HG03457 (cell line): ENCODE measurements at regions not wholly inside any gene's neighbourhood (a gene's known extent, or its start where the extent isn't known, plus 50 kb on each side); places are given as distances from the start of the nearest gene placed in this dataset.

Source experiments
- ATAC-seq: cut with Tn5 transposase; IDR thresholded peaks from one replicate; pipeline ENCODE4 v1.9.1; 2021; ENCODE audit warnings: moderate number of reproducible peaks; ENCODE audit not compliant: unreplicated experiment

DNA sequence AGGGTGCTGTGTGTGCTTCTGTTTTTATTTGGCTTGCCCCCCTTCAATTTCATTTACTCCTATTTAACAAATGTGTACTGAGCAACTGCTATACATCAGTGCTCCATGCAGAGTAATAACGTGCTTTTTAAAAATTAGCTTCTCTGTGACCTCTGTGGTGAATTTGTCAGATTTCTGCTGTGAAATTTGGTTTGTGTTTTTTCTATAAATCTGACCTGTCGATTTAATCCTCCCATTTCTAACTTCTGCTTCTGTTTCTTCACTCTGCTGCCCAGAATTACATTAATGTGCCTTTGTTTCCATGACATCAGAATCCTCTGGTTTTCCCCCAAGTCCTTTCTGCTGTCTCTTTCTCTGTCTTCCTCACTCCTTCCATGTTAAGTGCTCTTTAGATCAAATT, 123.8 kb upstream of the CACNA2D1 start:
- ATAC-seq, result no peak

DNA sequence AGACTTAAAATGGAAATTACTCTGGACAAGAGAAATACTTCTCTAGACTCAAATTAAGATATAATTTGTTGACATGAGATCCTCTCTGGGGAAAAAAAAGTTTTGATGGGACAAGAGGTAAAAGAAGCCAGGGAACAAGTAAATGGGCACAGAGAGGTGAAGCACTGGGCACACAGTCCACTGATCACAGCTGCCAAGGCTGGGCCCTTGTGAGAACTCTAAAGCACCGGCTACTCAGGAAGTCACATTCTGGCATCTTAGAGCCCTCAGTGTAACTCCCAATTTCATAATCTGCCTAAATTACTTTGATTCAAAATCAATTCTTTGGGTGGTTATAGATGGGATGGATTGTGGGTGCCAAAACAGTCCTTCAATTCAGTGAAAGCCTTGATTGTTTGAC, 123.2 kb upstream of the CACNA2D1 start:
- no peak for ATAC-seq

DNA sequence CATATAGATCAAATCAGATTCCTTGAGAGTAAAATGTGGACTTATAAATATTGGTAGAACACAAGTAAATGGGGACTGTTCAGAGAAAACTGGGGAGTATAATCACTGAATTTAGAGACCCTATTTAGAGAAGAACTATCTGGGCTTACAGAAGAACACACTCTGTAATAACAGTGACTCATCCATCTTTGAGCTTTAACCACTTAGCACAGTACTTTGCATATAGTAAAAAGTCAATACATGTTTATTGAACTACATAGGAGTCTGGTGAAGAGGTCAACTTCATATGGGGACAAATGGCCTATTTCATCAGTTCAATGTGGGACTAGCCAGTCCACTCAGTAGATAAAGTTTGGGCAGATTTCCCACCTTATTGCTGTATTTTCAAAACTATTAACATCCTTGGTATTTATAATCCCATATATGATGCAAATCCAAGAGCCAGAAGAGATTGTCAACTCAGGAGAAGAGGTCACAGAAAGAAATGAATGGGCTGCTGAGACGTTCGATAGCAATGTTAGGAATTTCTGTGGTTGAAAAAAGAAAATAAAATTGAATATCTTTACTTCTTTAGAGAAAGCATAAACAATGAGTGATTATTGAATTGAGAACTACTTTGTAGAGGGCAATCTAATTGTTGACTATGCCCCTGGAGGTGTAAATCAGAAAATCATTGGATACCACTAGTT, 119.3 kb upstream of the CACNA2D1 start:
- ATAC-seq, result no peak

DNA sequence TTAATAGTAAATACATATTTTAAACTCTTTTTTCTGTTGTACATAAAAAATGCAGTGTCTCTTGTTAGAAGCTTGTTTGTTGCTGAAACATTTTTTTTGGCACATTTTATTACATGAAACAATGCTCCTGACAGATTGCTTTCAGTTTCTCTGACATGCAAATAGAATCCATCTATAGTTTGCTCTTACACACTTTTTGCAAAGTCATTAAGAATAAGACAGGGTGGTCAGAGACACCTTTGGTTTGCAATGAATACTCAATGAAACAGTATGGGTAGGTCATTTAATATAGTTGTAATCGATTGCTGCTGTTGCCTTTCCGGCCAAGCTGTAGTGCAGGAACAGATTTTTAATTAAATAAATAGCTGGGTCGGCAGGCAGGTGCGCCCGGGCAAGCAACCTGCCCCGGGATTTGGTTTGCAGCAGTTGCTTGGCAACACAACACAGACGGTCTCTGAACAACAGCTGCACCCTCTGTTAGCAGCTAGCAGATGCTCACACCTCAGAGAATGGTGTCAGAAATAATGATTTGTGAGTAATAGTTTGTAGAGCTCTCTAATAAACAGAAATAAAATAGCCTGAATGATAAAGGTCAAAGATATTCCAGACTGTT, 115.7 kb upstream of the CACNA2D1 start:
- ATAC-seq, result no peak

DNA sequence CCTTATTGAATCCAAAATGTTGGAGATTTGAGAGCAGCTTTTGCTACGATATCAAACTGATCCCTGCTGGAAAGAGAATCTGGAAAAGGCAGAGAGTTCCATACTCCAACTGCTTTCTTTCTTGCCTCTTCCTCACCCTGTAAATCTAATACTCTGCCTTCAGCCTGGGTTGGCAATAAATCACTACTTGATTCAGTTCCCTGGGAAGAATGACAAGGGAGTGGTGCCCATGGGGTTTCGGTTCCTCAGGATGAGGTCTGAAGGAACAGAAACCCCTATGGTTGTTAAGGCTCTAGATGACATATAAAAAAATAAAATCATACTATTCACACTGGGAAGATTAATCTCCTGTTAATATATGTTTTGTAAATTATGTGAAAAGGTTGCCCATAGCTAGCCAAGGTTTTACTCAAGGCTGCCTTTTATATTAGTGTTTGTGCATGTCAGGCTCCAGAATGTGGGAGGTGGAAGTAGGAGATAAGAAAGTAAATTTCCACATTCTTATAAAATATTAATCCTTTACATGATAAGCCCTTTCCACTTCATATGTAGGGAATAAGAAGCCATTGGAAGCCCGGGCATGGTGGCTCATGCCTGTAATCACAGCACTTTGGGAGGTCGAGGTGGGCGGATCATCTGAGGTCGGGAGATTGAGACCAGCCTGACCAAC, 106.2 kb upstream of the CACNA2D1 start:
- ATAC-seq, result no peak

DNA sequence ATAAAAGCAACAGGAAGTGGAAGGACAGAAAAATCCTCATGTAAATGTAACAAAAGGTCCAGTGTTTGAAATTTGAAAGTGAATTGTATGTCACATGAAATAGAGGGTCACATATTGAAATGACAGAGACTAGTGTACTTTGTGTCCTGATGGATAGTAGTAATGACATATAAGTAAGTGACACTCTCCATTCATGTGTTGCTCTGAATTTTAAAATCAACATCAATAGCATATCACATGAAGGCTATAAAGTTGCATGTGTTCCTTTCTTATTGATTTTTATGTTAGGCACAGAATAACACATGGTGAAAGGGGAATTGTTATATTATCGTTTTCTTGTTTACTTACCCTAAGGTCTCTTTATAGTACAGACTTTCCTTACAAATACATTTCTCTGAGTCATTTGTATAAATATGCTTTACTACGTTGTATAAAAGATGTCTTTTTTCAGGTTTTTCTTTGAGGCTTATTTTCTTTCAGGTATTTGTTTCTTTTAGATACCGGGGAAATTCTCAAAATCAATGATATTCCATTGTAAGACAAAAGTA, 104.6 kb upstream of the CACNA2D1 start:
- ATAC-seq, result no peak

DNA sequence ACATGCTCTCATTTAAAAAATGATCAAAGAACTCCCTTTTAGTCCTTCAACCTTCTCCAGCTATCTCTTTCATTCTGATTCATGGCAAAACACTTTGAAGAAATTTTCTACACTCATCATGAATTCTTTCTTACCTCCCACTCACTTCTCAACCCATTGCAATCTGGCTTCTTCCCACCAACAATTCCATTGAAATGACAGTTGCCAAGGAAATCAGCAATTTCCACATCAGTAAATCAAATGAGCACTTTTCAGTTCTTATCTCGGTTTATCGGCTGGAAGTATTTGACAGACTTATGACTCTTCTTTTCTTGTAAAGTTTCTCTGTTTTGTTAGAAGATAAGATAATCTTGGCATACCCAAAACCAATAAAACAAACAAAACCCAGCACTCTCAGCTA, 99.1 kb upstream of the CACNA2D1 start:
- no peak for ATAC-seq

DNA sequence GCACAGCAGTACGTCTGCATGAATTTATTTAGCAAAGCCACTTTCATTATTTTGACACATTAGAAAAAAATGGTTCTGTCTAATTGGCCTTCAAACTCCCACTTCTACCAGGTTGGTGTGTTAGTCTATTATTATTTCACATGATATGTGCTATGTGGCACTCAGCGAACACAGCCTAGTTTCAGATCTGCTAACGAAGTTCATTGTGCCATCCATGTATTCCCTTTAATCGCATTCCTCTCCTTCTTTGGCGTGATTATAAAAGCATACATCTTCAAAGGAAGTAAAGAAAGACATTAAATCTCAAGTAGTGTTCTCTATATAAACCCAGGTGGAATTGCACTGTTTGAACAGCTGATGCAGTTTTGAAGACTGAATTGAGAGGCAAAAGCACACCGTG, 96.4 kb upstream of the CACNA2D1 start:
- ATAC-seq, result no peak

DNA sequence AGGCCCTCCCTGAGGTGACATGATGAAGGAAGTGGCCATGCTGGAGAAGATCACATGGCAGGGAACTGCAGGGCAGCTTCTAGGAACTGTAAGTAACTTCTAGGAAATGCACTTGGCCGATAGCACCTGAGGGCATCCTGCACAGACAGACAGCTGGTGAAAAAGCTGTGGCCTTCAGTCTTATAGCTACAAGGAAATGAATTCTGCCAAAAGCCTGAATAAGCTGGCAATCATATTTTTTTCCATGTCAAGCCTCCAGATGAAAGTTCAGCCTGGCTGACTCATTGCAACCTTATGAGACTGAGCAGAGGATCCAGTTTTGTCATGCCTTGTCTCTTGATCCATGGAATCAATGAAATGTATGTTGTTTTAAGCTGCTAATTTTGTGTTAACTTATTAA, 91.1 kb upstream of the CACNA2D1 start:
- ATAC-seq, result no peak

DNA sequence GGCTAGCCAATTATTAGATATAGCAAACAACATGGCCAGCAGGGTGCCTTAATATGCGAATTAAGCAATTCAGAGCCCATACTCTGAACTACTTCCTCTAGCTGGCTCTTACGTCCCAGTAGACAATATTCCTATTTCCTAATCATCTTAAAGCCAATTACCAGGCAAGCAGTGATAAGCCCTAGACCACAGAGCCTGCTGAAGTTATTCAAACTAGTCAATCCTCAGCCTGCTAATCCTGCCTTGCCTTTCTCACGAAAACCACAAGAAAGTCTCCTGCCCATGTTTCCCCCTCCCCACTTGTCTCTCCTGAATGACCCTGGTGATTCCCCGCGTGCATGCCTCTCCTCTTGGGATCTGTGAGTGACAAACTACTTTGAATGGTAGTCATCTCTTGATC, 86.8 kb upstream of the CACNA2D1 start:
- ATAC-seq, result no peak

DNA sequence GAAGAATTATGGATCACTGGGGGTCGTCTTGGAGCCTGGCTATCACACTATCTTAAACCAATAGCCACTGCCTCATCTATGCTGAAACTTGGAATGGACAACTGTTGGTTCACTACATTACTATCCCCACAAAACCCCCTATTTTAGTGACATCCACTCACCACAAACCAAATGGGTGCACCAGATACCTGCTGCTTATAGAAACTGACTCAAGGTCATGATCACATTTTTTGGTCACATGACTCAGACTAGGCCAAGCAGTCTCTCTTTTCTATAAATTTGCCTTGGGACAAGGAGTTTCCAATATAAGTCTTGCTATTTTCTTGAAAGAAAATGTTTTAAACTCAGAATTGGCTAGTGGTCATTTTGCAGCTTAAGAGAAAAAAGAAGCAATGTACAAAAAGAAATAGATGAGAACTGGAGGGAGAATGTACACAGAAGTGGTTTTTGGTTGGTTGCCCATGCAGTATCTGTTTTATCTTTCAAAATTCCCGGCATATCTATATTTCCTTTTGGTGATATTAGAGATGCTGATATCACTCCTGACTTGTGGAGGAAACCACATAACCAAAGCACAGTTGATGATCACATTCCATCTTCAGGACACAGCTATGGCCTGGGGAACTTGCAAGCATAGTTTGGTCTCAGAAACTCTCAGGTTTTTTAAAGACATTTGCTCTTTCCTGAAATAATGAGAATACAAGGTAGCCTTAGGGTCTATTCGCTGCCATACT, 85.2 kb upstream of the CACNA2D1 start:
- no peak for ATAC-seq

DNA sequence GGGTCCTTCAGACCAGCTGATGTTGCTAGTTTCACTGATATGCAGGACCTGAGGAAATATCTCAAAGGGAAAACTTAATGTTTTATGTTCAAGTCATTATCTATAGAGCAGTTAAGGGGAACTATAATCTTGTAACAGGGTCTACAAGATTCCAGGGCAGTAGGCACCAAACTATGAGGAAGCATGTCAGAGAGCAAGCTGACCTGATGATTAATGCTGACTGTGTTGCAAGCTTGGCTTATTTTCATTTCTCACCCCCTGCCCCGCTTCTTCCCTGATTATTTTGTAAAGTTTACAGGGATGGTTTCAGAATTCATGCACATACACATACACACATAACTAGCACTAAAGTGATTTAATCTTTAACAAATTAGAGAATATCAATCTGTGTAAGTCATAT, 84.3 kb upstream of the CACNA2D1 start:
- ATAC-seq, result no peak

DNA sequence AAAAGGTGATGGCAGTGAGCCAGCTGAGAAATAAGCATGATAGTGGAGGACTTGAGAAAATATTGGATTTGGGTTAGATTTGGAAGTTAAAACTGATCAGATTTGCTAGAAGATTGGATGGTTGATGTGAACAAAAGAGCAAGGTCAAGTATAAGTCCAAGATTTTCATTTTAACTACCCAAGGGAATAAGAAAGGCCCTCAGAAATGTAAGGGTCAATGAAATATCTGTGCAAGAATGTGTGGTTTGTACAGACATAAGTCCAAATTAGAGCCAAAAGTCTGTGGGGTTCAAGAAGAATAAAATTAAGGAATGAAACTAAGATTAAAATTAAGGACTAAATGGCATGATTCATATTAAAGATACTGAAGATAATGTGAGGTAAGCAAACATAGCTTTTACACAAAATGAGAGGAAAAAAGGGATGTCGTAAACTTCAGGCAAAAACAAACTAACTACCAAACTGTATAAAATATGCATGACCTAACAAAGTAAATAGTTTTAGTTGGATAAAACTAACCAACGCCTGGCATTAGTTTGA, 78.4 kb upstream of the CACNA2D1 start:
- no peak for ATAC-seq

DNA sequence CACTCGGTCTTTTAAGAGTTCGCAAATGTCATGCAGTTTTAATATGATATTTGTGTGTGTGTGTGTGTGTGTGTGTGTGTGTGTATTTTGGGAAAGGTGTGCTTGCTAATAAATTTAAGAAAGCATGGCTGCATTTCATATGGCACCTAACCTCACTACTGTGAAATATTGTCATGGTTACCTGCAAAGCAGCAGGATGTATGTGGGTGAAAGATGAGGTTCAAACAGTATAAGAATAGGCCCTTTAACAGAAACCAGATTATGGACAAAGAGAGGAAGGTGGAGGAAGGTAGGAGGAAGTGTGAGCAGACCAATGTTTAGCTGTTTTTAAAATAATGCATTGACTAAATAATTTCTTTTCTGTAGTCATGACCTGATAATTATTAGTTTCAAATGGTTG, 73.5 kb upstream of the CACNA2D1 start:
- no peak for ATAC-seq

DNA sequence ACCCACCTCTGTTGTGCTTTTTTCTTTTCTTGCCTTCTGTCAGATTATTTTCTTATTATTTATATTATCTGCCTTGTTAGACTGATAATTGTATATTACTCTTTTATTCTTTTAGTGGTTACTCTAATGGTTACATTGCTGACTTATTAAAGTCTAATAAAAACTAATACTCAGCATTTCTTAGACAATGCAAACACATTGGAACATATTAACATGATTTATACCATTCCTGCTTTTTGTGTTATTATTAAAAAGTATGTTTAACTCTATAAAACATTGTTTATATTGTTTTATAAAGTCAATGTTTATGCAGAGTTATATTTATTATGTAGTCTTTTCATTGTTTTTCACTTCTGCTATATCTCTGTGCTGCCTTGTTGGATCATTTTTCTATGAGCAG, 68.0 kb upstream of the CACNA2D1 start:
- no peak for ATAC-seq

DNA sequence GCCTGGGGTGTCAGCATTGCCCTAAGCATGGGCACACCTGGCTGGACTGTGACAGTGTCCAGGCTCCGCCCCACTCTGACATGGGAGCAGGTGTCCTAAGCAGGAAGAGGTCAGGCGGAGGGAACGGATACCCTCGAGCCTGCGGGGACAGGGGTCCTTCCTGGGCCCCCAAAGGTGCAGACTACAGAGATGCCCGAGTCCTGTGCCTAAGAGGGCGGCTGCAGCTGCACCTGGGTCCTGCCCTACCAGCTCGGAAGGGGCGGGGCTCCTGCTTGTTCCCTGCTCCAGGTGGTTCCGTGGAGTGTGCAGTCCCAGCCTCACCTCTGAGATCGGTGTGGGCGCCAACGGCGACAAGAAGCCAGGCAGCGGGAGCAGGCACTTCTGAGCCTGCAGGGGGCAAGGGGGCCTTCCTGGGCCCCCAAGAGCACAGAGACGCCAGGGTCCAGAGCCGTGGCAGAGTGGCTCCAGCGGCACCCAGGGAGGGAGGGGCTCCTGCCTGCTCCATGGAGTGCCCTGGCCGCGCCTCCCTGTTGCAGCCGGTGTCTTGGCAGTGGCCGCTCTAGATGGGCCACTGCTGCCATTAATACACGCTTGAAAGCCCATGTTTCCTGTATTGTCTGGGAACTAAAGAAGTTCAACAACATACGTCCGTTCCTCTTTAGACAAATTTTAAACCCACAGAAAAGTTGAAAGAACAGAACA, 64.5 kb upstream of the CACNA2D1 start:
- ATAC-seq, result no peak

DNA sequence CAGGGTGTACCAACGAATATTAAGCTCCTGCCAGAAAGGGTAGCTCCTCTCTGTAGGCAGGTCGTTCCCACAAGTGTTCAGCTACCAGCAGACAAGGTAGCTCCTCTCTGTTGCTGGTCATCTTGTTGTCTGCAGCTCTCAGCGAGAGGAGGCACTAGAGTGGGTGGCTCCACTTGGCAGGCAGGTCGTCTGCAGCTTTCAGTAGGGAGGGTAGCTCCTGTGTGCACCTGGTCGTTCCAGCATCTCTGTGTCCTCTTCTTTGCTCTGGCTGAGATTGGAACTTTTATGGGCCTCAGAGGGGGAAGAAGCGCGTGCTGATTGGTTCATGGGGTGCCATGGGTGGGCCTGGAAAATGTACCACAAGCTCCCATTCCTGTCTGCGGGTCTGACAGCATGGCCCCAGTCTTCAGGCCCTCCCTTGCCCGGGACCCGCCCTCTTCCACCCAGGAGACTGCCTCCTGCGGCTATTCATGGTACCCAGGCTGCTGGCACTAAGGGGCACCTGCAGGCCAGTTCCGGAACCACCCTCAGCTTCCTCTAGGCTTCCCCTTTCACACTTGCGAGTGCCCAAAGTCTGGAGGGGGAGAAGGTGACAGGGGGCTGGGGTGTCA, 63.9 kb upstream of the CACNA2D1 start:
- ATAC-seq, result no peak

DNA sequence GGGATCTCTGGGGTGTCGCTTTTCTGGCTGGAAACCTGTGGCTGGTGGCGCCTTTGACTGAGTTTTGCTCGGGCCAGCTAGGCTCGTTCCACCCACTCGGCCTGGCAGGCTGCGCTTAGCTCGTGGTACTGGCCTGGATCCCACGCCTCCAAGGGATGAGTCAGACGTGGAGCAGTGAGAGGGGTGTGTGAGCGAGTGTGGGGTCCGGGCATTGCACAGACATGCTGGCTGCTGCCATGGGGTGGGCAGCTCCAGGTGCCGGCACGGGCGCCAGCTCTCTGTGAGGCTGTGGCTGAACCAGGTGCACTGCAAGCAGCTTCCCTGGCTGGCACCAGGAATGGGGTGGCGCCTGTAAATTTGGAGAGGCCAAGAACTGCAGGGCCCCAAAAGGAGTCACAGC, 63.1 kb upstream of the CACNA2D1 start:
- ATAC-seq, result no peak

DNA sequence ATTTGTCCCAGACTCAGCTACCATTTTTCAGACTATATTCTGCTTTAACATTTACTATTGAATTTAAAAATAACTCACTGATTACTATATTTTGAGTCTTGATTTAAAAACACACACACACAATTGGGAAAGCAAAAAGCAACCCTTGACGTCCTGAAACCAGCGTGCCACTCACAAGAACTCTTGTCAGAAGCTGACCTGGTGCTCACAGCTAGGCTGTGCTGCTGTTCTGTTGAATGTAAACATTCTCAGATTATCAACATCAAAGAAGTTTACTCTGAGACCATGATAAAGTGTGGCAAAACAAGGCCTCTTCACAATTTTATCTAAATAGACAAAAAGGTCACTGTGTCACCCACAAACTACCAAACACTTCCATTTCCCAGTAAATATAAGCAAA, 62.6 kb upstream of the CACNA2D1 start:
- ATAC-seq, result no peak

DNA sequence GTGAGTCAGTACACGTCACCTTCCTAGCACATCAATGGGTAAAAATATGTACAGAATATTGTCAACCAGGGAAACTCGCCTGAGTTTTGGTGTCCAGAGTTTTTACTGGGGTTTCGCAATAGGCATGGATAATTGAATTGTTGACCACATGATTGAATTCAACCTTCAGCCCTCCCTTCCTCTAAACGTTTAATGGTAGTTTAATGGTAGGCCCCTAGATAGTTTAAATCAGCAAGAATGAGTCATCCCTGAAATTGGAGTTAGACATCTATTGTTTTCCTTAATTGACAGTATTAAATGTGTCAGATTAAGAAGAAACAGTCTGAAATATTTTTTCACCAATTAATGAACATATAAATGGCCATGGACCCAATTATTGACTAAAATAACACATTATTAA, 57.8 kb upstream of the CACNA2D1 start:
- no peak for ATAC-seq
